HepG2 (cell line): ENCODE measurements at regions not wholly inside any gene's neighbourhood (a gene's known extent, or its start where the extent isn't known, plus 50 kb on each side); places are given as distances from the start of the nearest gene placed in this dataset.

Source experiments
- ATAC-seq: fragments of 200-7000 bp; cut with Tn5 transposase; 3 replicates; pipeline ENCODE4 v1.9.1; 2020; ENCODE audit warnings: mild to moderate bottlenecking, moderate library complexity
- BruUV-seq: library from RNA; stranded (reverse); fragments of 400-500 nt; replicated peaks from 2 replicates; lab custom pipeline; 2021; lab: Mats Ljungman, UMichigan
- CTCF ChIA-PET: fragments of 300-600 bp; formaldehyde crosslinking; extraction: SDS; loops from one replicate; lab custom pipeline; 2021; ENCODE audit warnings: low total read pairs, inconsistent platforms, low intra/inter-chr PET ratio; lab: Yijun Ruan, JAX
- POLR2A ChIA-PET: fragments of 350-600 bp; sonication (Branson Sonifier 250); formaldehyde crosslinking; loops from one replicate; lab custom pipeline; 2020; ENCODE audit warnings: antibody characterized with exemption, inconsistent platforms; lab: Yijun Ruan, JAX
- DNase-seq: peaks from one replicate; pipeline ENCODE4 v3.0.0-alpha.2; 2015; ENCODE audit warnings: low spot score
- FAIRE-seq: peaks from 3 replicates; lab custom pipeline; 2011; peaks lifted over from hg19 to GRCh38; lab: Jason Lieb, UNC
- H2AFZ ChIP-seq: one replicate; pipeline ENCODE4 v1.6.1; 2011; ENCODE audit warnings: low read length, inconsistent platforms
- H3K27ac ChIP-seq: fragments of 300-600 bp; 3 replicates; pipeline ENCODE4 v1.8.0; 2011; ENCODE audit warnings: mixed run types, mild to moderate bottlenecking, mixed read lengths, low read length, inconsistent platforms; ENCODE audit not compliant: insufficient read depth; ENCODE audit errors: extremely low read length
- H3K27me3 ChIP-seq, 2 experiments: fragments of 200-600 bp in 1 of 2; 2 replicates in 1 of 2; 3 replicates in 1 of 2; pipeline versions ENCODE4 v1.6.0 to v1.8.0; 2011; ENCODE audit warnings: low read length in 2 of 2, mild to moderate bottlenecking in 2 of 2, moderate library complexity in 2 of 2, inconsistent platforms in 1 of 2; ENCODE audit not compliant: insufficient read depth in 2 of 2, control insufficient read depth in 1 of 2
- H3K36me3 ChIP-seq, 2 experiments: fragments of 200-600 bp in 1 of 2; replicated peaks in 1 of 2; 2 replicates in 1 of 2; 3 replicates in 1 of 2; pipeline versions ENCODE4 v1.5.1 to v1.8.0; 2011; ENCODE audit warnings: low read length in 2 of 2, inconsistent platforms in 1 of 2; ENCODE audit not compliant: insufficient read depth in 2 of 2, control insufficient read depth in 1 of 2
- H3K4me1 ChIP-seq: 2 replicates; pipeline ENCODE4 v1.5.1; 2012; ENCODE audit warnings: low read length, inconsistent platforms; ENCODE audit not compliant: insufficient read depth
- H3K4me2 ChIP-seq: 2 replicates; pipeline ENCODE4 v1.6.0; 2011; ENCODE audit warnings: low read depth, low read length, inconsistent platforms
- H3K4me3 ChIP-seq, 3 experiments: fragments of 200-600 bp in 1 of 3; sonication (generic), shearing (Covaris generic) in 1 of 3; replicated peaks in 1 of 3; 2 replicates each; pipeline ENCODE4 v1.5.1; 2011 to 2016; ENCODE audit warnings: low read length in 3 of 3, inconsistent platforms in 2 of 3, low read depth in 2 of 3, mild to moderate bottlenecking in 2 of 3, control low read depth in 1 of 3, mixed read lengths in 1 of 3; ENCODE audit not compliant: insufficient read depth in 1 of 3
- H3K79me2 ChIP-seq: one replicate; pipeline ENCODE4 v1.6.1; 2011; ENCODE audit warnings: low read length, inconsistent platforms; ENCODE audit not compliant: insufficient read depth
- H3K9ac ChIP-seq: 2 replicates; pipeline ENCODE4 v1.6.0; 2011; ENCODE audit warnings: mild to moderate bottlenecking, low read depth, low read length, inconsistent platforms; ENCODE audit not compliant: insufficient read depth
- H3K9me3 ChIP-seq: 2 replicates; pipeline ENCODE4 v1.5.1; 2012; ENCODE audit warnings: mild to moderate bottlenecking, low read length
- H4K20me1 ChIP-seq: 2 replicates; pipeline ENCODE4 v1.6.0; 2011; ENCODE audit warnings: inconsistent platforms, mild to moderate bottlenecking, low read length, moderate library complexity; ENCODE audit not compliant: insufficient read depth
- AGO2 ChIP-seq: fragments of 200-400 bp; formaldehyde crosslinking; optimal IDR thresholded peaks from 2 replicates; pipeline ENCODE3; 2017; ENCODE audit warnings: mild to moderate bottlenecking, low read depth, low read length, moderate library complexity
- ATF2 ChIP-seq: sonication (generic); formaldehyde crosslinking; IDR thresholded peaks from 2 replicates; pipeline ENCODE4 v1.4.0; 2020; ENCODE audit warnings: missing genetic modification reagents
- CBX2 ChIP-seq, 2 experiments: fragments of 200-600 bp in 1 of 2; sonication (generic); formaldehyde crosslinking in 1 of 2; IDR thresholded peaks; 2 replicates each; pipeline versions ENCODE4 v1.7.0 to v1.8.1; 2018 to 2022; ENCODE audit warnings: low read depth in 2 of 2, low read length in 1 of 2, mild to moderate bottlenecking in 1 of 2, missing genetic modification reagents in 1 of 2
- CEBPB ChIP-seq: IDR thresholded peaks from 2 replicates; pipeline ENCODE4 v1.6.1; 2011; ENCODE audit warnings: low read depth, low read length, improper control_type of control experiment, borderline replicate concordance
- DNMT1 ChIP-seq: sonication (generic); formaldehyde crosslinking; IDR thresholded peaks from 2 replicates; pipeline ENCODE4 v1.5.1; 2020; ENCODE audit warnings: mild to moderate bottlenecking, missing genetic modification reagents
- EED ChIP-seq: sonication (generic); formaldehyde crosslinking; IDR thresholded peaks from 2 replicates; pipeline ENCODE4 v1.5.0; 2020; ENCODE audit warnings: mild to moderate bottlenecking, missing genetic modification reagents
- FOXM1 ChIP-seq: sonication (generic); formaldehyde crosslinking; IDR thresholded peaks from 2 replicates; pipeline ENCODE4 v1.5.0; 2020; ENCODE audit warnings: missing genetic modification reagents
- KDM3A ChIP-seq: IDR thresholded peaks from 2 replicates; pipeline ENCODE4 v1.6.1; 2018; ENCODE audit warnings: low read depth, missing compliant biosample characterization
- KDM5B ChIP-seq: sonication (generic); formaldehyde crosslinking; IDR thresholded peaks from 2 replicates; pipeline ENCODE4 v1.4.0; 2020; ENCODE audit warnings: missing genetic modification reagents, mild to moderate bottlenecking, borderline replicate concordance
- NR3C1 ChIP-seq: sonication (generic); formaldehyde crosslinking; IDR thresholded peaks from 2 replicates; pipeline ENCODE4 v1.4.0; 2020; ENCODE audit warnings: missing genetic modification reagents
- POLR2AphosphoS2 ChIP-seq: IDR thresholded peaks from 2 replicates; pipeline ENCODE4 v1.6.1; 2011; ENCODE audit warnings: low read depth, low read length, improper control_type of control experiment
- PPARG ChIP-seq: conservative IDR thresholded peaks from 2 replicates; pipeline ENCODE4 v1.6.1; 2016; ENCODE audit warnings: missing biosample characterization, missing genetic modification reagents
- ZNF180 ChIP-seq: sonication (generic); formaldehyde crosslinking; IDR thresholded peaks from 2 replicates; pipeline ENCODE4 v1.4.0; 2020; ENCODE audit warnings: low read depth, missing genetic modification reagents, borderline replicate concordance
- ZNF275 ChIP-seq: sonication (generic); formaldehyde crosslinking; IDR thresholded peaks from 2 replicates; pipeline ENCODE4 v1.8.0; 2022; ENCODE audit warnings: missing genetic modification reagents, mild to moderate bottlenecking, inconsistent platforms, borderline replicate concordance
- ZNF335 ChIP-seq: sonication (generic); formaldehyde crosslinking; IDR thresholded peaks from 2 replicates; pipeline ENCODE4 v1.4.0; 2020; ENCODE audit warnings: missing genetic modification reagents
- ZNF577 ChIP-seq: sonication (generic); formaldehyde crosslinking; IDR thresholded peaks from 2 replicates; pipeline ENCODE4 v1.4.0; 2020; ENCODE audit warnings: mild to moderate bottlenecking, low read depth, missing genetic modification reagents, borderline replicate concordance
- ZNF790 ChIP-seq: sonication (generic); formaldehyde crosslinking; IDR thresholded peaks from 2 replicates; pipeline ENCODE4 v1.8.0; 2022; ENCODE audit warnings: missing genetic modification reagents, mild to moderate bottlenecking, borderline replicate concordance
- ZSCAN22 ChIP-seq: sonication (generic); formaldehyde crosslinking; IDR thresholded peaks from 2 replicates; pipeline ENCODE4 v1.4.0; 2020; ENCODE audit warnings: mild to moderate bottlenecking, missing genetic modification reagents
- WGBS: methylation state at CpG from one replicate; pipeline ENCODE4 v1.1.6; 2017; ENCODE audit warnings: low lambda C conversion rate; 5-methylcytosine and 5-hydroxymethylcytosine counted together
- in situ Hi-C: cut with HindIII; loops from 2 replicates; pipeline ENCODE4 v1.10.0; 2017; ENCODE audit warnings: low pct_unique_long_range_greater_than_20kb; ENCODE audit not compliant: extremely low pct_ligation_motif_present
- intact Hi-C: fragments of 100-400 bp; cut with micrococcal nuclease; formaldehyde crosslinking; loops from one replicate; pipeline ENCODE4 v1.10.0; 2022; ENCODE audit not compliant: unreplicated experiment

GRCh38 chr6:80969439-80969838 is 783.0 kb downstream of the TENT5A start:
- FAIRE-seq (no peak), ATAC-seq (no peak), DNase-seq (no peak)
- ChIA-PET CTCF (no interaction called here), POLR2A (no interaction called here)
- no peak overlapping the region for H3K4me3 ChIP-seq
- no peak overlapping the region for H3K9ac ChIP-seq
- H3K36me3 ChIP-seq: no peaks in the 10 kb centered on the region
- intact Hi-C loops: no loop called here
- TF ChIP-seq ZSCAN22 (CRISPR knock-in tag): no peak
- TF ChIP-seq CEBPB: no peak
- no peak for TF ChIP-seq POLR2AphosphoS2
- TF ChIP-seq ZNF275 (CRISPR knock-in tag): no peak
- BruUV-seq: no TSS peak
- no peak overlapping the region for H3K4me2 ChIP-seq
- H3K4me1 ChIP-seq: no peaks in the 10 kb centered on the region
- no peak overlapping the region for H2AFZ ChIP-seq
- in situ Hi-C loops: no loop called here
- H3K9me3 ChIP-seq: no peaks in the 10 kb centered on the region
- H3K79me2 ChIP-seq: no peaks in the 10 kb centered on the region
- no peaks in the 10 kb centered on the region for H4K20me1 ChIP-seq
- no peaks in the 10 kb centered on the region for H3K27me3 ChIP-seq
- H3K27ac ChIP-seq: no peak overlapping the region

- 0% methylated on average over 1 of the region's 1 CpG for WGBS
- Histone ChIP-seq H3K27me3 (no peaks in the 10 kb centered on the region), H3K4me3 (no peak overlapping the region), H3K79me2 (no peaks in the 10 kb centered on the region), H3K4me2 (no peak overlapping the region), H3K27ac (no peak overlapping the region), H3K4me1 (no peaks in the 10 kb centered on the region), H2AFZ (no peak overlapping the region), H3K36me3 (no peaks in the 10 kb centered on the region), H3K9ac (no peak overlapping the region), H4K20me1 (no peaks in the 10 kb centered on the region), H3K9me3 (no peaks in the 10 kb centered on the region)
- no peak for FAIRE-seq
- in situ Hi-C loops (no loop called here), intact Hi-C loops (no loop called here)
- ATAC-seq: no peak
- no peak for DNase-seq
- ChIA-PET CTCF (no interaction called here), POLR2A (no interaction called here)
- TF ChIP-seq ZNF335 (CRISPR knock-in tag) (no peak), DNMT1 (no peak), PPARG (CRISPR knock-in tag) (no peak), FOXM1 (CRISPR knock-in tag) (no peak), KDM5B (CRISPR knock-in tag) (no peak), CBX2 (IDR thresholded peaks at IDR 0.05; ENCODE audit: low read depth, low read length) (no peak), CBX2 (CRISPR knock-in tag; IDR thresholded peaks at IDR 0.05; ENCODE audit: low read depth) (no peak), EED (no peak), ATF2 (CRISPR knock-in tag) (no peak), NR3C1 (CRISPR knock-in tag) (no peak), ZNF180 (CRISPR knock-in tag) (no peak), ZNF577 (CRISPR knock-in tag) (no peak), KDM3A (CRISPR knock-in tag) (no peak), AGO2 (no peak), ZNF790 (no peak)
- no TSS peak for BruUV-seq
Observed at GRCh38 chr6:80967609-80968008, 784.9 kb downstream of the TENT5A start.
